SJCRH30 (cell line): ENCODE measurements at regions not wholly inside any gene's neighbourhood (a gene's known extent, or its start where the extent isn't known, plus 50 kb on each side); places are given as distances from the start of the nearest gene placed in this dataset.
"Not testable (repeated sequence)": the region's sequence is repeated elsewhere in the genome, so short reads cannot be mapped to it uniquely, and the experiment has no call there.

Source experiments
- DNase-seq, 2 experiments: peaks; one replicate each; pipeline ENCODE4 v3.0.0-alpha.2; 2015 to 2020
- H3K27ac ChIP-seq: fragments of 250-450 bp; sonication (Bioruptor Pico); 2 replicates; pipeline ENCODE4 v1.5.1; 2020; ENCODE audit warnings: mild to moderate bottlenecking, moderate library complexity
- H3K27me3 ChIP-seq: fragments of 250-450 bp; sonication (Bioruptor Pico); 2 replicates; pipeline ENCODE4 v1.5.1; 2020; ENCODE audit warnings: mild to moderate bottlenecking, moderate library complexity
- H3K36me3 ChIP-seq: fragments of 250-450 bp; sonication (Bioruptor Pico); 2 replicates; pipeline ENCODE4 v1.5.1; 2020; ENCODE audit warnings: mild to moderate bottlenecking, moderate library complexity
- H3K4me1 ChIP-seq: fragments of 250-450 bp; sonication (Bioruptor Pico); 2 replicates; pipeline ENCODE4 v1.5.1; 2020; ENCODE audit warnings: mild to moderate bottlenecking, moderate library complexity
- H3K4me3 ChIP-seq: fragments of 250-450 bp; sonication (Bioruptor Pico); 2 replicates; pipeline ENCODE4 v1.5.1; 2020; ENCODE audit warnings: mild to moderate bottlenecking, moderate library complexity
- H3K9me3 ChIP-seq: fragments of 250-450 bp; sonication (Bioruptor Pico); replicated peaks from 2 replicates; pipeline ENCODE4 v1.5.1; 2020; ENCODE audit warnings: mild to moderate bottlenecking, moderate library complexity

DNA sequence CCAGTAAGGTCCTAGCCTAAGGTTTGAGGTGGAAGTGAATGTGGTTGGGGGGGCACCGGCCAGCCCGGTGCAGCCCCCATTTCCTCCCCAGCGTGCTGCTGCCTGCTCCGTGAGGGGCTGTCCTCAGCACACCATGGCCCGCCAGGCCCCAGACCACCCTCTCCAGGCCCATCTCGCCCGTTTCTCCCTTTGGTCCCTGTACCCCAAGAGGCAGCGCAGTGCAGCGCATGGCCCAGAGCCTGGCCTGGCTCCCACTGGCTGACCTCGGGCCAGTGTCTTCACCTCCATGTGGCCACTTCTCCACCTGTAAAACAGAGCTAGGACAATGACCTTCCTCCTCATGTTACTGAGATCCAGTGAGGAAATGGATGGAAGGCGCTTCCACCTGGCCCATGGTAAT is 170.0 kb upstream of the GSE1 start:
- Histone ChIP-seq H3K27me3 (no peaks in the 10 kb centered on the region), H3K4me1 (peaks cover 15% of the 10 kb centered on the region), H3K27ac (no peak overlapping the region), H3K9me3 (no peaks in the 10 kb centered on the region), H3K36me3 (no peaks in the 10 kb centered on the region), H3K4me3 (no peak overlapping the region)
- DNase-seq = no peak

DNA sequence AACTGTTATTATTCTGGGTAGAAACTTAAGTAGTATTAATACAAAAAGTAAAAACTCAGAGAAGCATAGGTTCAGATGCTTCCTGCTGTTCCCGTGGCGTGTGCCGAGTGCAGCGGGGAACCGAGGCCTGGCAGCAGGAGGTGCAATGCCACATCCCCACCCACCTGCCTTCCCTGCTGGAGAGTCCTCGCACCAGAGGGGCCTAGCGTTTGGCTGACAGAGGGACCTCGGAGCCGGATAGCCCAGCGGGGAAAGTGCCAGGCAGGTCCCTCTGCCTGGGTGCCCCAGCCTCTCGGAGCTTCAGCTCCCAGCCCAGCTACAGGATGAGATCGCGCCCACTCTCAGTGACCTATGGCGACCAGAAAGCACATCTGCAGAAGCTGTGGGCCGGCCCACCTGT is 169.6 kb upstream of the GSE1 start:
- H3K27ac ChIP-seq = no peak overlapping the region
- peaks cover 15% of the 10 kb centered on the region for H3K4me1 ChIP-seq
- H3K9me3 ChIP-seq = no peaks in the 10 kb centered on the region
- no peaks in the 10 kb centered on the region for H3K27me3 ChIP-seq
- no peak overlapping the region for H3K4me3 ChIP-seq
- no peak for DNase-seq
- no peaks in the 10 kb centered on the region for H3K36me3 ChIP-seq

DNA sequence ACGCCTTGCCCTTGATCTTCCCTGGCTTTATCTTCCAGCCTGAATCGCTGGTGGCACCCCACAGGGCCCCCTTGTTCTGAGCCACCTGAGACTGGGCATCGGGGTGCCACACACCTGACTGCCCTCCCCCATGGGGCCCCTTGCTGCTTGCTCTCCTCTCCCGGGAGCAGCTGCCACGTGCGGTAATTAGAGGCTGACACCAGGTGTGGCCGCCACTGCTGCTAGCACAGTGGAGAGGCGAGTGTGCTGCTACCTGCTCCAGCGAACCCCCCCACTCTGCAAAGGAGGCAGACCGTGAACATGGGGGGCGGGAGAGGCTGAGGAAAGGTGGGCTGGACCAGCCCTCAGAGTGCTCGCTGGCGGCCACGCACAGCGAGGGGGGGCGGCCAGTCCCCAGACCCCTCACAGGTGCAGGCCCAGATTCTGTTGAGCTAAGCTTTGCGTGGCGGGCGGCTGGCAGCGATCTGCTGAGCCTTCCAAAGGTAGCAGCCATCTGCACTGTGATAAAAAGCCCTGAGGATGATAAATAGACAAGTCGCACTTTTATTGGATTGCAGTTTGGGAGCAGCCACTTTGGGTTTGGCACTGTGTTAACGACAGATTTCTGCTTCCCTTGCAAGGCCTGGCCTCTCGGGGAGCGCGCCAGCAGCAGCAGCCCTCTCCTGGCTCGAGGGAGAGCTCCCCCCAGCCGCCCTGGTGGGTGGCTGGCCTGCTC is 167.9 kb upstream of the GSE1 start:
- Histone ChIP-seq H3K27ac (no peak overlapping the region), H3K4me1 (peaks cover 30% of the 10 kb centered on the region), H3K4me3 (no peak overlapping the region), H3K27me3 (no peaks in the 10 kb centered on the region), H3K9me3 (no peaks in the 10 kb centered on the region), H3K36me3 (no peaks in the 10 kb centered on the region)
- DNase-seq = no peak

DNA sequence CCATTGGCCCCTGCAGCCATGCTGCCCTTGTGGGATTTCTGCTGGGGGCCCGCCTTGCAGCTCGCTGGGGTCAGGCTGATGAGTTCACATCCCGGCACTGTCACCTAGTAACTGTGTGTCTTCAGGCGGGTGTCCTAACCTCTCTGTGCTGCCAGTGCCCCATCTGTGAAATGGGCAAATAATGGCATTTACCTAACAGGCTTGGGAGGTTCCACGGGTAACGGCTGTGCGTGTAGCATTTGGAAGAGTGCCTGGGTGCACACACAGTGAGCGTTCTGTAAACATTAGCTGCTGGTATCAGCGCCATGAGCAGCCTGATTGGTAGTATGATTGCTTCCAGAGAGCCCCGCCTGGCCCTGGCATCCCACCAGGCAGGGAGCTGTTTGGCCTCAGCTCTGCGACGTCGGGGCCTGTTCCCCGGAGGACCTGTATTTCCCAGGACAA is 167.3 kb upstream of the GSE1 start:
- H3K27ac ChIP-seq = no peak overlapping the region
- no peaks in the 10 kb centered on the region for H3K9me3 ChIP-seq
- H3K4me3 ChIP-seq = no peak overlapping the region
- no peaks in the 10 kb centered on the region for H3K27me3 ChIP-seq
- DNase-seq = no peak
- H3K36me3 ChIP-seq = no peaks in the 10 kb centered on the region
- peaks cover 34% of the 10 kb centered on the region for H3K4me1 ChIP-seq

DNA sequence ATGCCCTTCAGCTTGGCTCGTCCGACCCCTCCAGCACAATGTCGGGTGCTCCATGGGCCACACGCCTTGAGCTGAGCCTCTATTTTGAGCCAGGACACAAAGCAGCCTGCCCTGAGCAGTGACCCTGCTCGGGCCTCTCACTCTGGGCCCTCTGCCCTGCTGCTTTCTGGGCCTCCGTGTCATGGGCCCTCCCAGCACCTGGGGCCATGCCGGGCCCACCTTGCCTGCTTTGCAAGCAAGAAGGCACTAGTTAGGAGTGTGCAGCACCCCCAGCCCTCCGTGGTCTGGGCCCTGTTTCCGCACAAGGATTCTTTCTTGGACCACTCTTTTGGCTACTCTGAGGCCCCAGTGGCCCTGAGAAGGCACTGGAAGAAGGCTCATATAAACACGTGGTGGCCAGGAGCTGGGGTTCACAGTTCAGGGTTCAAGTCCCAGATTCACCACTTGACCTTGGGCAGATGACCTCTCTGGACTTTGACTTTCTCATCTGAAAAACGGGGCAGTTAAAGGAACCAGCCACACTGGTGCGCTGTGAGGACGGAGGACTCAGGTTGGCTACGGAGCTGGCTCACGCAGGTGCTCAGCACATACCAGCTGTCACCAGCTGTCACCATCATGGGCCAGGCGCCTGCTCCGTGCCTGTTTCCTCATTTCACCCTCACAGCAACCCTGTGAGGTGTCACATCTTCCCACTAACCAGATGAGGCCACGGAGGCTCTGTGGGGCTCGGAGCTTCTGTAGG is 166.0 kb upstream of the GSE1 start:
- DNase-seq = no peak
- Histone ChIP-seq H3K9me3 (no peaks in the 10 kb centered on the region), H3K27ac (peak overlapping the region; percentile 94), H3K27me3 (no peaks in the 10 kb centered on the region), H3K4me1 (peaks cover 39% of the 10 kb centered on the region), H3K4me3 (no peak overlapping the region), H3K36me3 (no peaks in the 10 kb centered on the region)

DNA sequence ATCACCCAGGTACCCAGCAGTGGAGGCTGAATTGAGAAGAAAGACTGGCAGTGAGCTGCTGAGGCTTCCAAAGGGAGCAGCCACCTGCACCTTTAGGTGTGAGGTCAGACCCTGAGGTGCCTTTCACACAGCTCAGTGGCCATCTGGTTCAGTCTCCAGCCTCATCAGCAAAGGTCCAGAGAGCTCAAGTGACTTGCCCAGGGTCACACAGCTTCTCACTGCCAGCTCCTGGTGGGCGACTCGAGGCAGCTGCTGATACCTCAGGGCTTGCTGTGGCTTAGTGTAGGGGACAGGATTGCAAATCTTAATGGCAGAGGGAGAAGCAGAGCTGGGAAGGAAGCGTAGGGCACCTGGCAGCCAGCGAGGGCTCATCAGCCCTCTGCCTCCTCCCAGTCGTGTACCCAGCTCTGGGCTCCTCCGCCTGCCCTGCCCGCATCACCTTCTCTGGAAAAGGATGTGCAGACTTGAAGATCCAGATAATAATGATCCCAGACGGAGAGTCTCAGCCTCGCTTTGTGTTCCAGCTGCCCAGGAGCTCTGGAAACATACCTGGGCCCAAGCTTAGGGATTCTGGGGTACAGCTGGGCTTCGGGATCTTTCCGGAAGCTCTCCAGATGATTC is 165.3 kb upstream of the GSE1 start:
- H3K27me3 ChIP-seq = no peaks in the 10 kb centered on the region
- H3K4me1 ChIP-seq = peaks cover 46% of the 10 kb centered on the region
- no peaks in the 10 kb centered on the region for H3K36me3 ChIP-seq
- H3K4me3 ChIP-seq = no peak overlapping the region
- no peaks in the 10 kb centered on the region for H3K9me3 ChIP-seq
- peak overlapping the region; percentile 94 for H3K27ac ChIP-seq
- peak in 1 of 2 experiments; percentile 27 for DNase-seq

DNA sequence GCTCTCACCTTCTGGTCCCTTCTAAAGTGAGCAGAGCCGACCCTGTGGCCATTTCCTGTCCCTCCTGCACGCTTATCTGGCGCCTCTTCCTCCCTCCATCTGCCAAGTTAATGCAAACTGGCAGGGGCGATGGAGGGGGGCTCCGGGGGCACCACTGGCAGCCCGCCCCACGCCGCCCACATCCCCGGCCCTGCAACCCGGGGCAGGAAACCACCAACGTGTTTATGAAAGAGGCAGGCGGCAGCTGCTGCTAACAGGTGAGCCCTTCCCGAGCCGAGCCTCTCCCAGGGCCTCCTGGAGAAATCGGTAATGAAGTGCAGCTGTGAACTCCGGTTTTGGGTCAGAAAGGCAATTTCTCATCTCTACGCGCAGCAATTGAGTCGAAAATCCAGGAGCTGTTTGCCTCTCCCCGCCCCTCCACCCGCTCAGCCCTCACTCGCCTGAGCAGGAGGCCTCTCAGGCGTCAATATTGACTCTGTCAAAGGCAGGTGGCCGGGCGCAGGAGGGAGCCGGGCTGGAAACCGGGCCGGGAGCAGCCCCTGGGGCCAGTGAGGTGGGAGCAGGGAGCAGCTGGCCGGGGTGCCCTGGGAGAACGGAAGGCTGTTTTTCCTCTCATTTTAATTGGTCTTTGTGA is 164.4 kb upstream of the GSE1 start:
- peak; percentile 88 for DNase-seq
- Histone ChIP-seq H3K4me3 (no peak overlapping the region), H3K4me1 (peaks cover 53% of the 10 kb centered on the region), H3K27me3 (no peaks in the 10 kb centered on the region), H3K36me3 (no peaks in the 10 kb centered on the region), H3K27ac (peak overlapping the region; percentile 94), H3K9me3 (no peaks in the 10 kb centered on the region)

DNA sequence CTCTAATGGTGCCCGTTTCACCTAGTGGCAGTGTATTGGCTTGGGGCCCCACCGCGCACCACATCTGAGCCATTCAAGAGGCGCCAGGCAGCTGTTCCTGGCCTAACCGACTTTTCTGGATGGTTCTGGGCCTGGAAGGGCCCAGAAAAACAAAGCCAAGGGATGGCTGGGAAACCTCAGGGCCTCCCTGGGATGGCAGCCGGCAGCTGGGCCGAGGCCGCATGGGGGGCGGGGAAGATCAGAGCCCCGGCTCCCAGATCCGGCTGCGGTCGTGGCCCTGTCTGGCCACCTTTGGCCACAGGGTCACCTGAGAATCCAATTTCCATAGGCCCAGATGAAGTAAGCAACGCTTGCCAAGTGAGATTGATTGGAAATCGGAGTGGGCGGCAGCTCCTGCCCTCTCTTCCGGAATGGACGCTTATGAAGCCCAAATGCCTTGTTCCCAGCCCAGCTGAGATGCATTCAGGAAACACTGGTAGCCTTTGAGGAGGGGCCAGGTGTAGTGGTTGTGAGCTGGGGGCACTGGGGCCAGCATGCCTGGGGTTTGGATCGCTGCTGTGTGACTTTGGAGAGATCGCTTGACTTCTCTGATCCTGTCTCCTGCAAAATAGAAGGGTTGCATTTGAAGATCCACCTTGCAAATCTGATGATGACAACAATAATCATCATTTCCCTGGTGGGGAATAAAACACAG is 163.8 kb upstream of the GSE1 start:
- Histone ChIP-seq H3K4me3 (no peak overlapping the region), H3K27ac (peak overlapping the region; percentile 94), H3K9me3 (no peaks in the 10 kb centered on the region), H3K36me3 (no peaks in the 10 kb centered on the region), H3K27me3 (no peaks in the 10 kb centered on the region), H3K4me1 (peaks cover 53% of the 10 kb centered on the region)
- no peak for DNase-seq

DNA sequence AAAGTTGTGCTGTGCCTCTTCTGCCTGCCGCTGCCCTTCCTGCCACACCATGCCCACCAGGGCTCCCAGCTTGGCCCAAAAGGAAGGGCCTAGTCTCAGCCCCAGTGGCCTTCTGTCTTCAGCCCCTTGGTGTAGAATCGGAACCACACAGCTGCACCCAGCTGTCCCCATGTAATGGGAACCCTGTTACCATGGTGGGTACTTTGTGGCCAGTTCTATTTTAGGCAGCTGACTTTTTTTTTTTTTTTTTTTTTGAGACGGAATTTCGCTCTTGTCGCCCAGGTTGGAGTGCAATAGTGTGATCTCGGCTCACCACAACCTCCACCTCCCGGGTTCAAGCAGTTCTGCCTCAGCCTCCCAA is 163.3 kb upstream of the GSE1 start:
- Histone ChIP-seq H3K4me3 (no peak overlapping the region), H3K4me1 (peaks cover 53% of the 10 kb centered on the region), H3K27me3 (no peaks in the 10 kb centered on the region), H3K9me3 (no peaks in the 10 kb centered on the region), H3K27ac (peak overlapping the region; percentile 94), H3K36me3 (no peaks in the 10 kb centered on the region)
- DNase-seq = peak; percentile 55 to 67

DNA sequence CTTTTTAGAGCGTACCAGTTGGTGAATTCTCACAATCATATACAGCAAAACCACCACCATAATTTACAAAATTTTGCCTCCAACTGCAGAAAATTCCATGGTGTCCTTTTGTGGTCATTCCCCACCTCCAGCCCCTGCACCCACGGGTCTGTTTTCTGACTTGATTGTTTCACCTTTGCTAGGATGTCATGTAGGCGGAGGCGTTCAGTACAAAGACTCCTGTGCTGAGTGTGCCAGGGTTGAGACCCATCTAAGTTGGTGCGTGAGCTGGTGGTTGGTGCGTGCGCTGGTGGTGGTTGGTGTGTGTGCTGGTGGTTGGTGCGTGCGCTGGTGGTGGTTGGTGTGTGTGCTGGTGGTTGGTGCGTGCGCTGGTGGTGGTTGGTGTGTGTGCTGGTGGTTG is 162.0 kb upstream of the GSE1 start:
- not testable (repeated sequence) for DNase-seq, H3K4me3 ChIP-seq, H3K9me3 ChIP-seq, H3K36me3 ChIP-seq, H3K27me3 ChIP-seq, H3K27ac ChIP-seq
- peaks cover 53% of the 10 kb centered on the region for H3K4me1 ChIP-seq

DNA sequence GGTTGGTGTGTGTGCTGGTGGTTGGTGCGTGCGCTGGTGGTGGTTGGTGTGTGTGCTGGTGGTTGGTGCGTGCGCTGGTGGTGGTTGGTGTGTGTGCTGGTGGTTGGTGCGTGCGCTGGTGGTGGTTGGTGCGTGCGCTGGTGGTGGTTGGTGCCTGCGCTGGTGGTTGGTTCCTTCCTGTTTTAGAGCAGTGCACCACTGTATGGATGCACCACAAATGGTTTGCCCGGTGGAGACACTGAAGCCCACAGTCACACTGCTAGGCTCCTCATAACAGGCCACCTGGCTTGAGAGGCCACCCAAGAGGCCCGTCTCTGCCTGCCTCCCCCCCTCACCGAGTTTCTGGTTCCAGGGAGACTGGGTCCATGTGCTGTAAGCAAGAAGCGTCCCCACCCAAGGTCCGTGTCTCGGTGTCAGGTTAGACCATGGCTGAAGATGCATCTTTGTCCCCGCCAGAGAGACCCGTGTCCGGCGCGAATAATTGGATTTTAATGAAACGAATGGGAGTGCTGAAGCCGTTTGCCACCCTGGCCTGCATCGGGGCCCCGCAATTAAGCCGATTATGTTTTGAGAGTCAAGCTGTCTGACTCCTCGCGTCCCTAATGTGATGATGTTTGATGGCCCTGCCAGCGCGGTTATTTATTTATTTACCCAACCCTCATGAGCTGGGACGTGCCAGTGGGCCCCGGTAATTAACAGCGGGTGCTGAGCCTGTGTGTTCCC is 161.3 kb upstream of the GSE1 start:
- H3K4me1 ChIP-seq = peaks cover 53% of the 10 kb centered on the region

DNA sequence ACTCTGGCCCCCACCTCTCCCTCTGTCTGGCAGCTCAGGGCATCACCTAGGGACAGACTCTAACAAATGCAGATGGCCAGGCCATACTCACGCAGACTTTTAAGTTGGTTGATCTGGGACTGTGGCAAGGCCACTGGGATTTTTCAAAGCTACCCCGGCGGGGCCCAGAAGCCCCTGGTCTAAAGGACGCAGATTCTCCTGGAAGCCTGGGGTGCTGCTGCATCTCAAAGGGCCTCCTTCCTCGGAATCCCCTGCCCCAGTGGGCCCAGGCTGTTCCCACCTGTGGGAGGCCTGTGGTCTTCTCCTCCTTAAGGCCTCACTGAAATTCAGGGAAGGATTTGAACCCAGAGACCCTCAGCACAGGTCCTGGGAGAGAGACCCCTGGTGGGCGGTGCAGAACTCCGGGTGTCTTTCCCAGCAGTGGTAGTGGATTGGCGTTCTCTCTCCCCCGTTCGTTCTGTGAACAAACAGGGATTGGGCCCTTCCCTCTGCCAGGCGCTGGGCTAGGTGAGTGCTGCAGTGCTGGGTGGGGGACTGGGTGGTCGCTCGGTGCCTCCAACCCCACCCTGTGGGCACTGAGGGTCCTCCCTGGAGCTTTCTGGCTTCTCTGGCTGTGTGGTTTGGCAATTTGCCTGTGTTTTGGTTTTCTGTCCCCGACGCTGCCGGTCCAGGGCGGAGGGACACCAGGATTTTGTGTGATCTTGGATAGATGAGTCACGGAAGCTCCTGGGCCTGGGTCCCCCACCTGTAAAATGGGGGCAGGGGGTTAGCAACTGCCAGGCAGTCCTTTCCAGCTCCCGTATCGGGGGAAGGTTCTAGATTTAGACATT is 160.5 kb upstream of the GSE1 start:
- peak in 1 of 2 experiments; percentile 45 for DNase-seq
- no peaks in the 10 kb centered on the region for H3K27me3 ChIP-seq
- no peaks in the 10 kb centered on the region for H3K36me3 ChIP-seq
- peak overlapping the region; percentile 73 for H3K27ac ChIP-seq
- H3K4me1 ChIP-seq = peaks cover 47% of the 10 kb centered on the region
- no peaks in the 10 kb centered on the region for H3K9me3 ChIP-seq
- H3K4me3 ChIP-seq = no peak overlapping the region; the same call in none of the 2 replicates

More for the DNA sequence above, 161.3 kb upstream of the GSE1 start:
- H3K27ac ChIP-seq = peak overlapping the region; percentile 73
- peak; percentile 60 to 65 for DNase-seq
- peak overlapping the region; percentile 29 for H3K4me3 ChIP-seq
- no peaks in the 10 kb centered on the region for H3K27me3 ChIP-seq
- H3K9me3 ChIP-seq = no peaks in the 10 kb centered on the region
- no peaks in the 10 kb centered on the region for H3K36me3 ChIP-seq

DNA sequence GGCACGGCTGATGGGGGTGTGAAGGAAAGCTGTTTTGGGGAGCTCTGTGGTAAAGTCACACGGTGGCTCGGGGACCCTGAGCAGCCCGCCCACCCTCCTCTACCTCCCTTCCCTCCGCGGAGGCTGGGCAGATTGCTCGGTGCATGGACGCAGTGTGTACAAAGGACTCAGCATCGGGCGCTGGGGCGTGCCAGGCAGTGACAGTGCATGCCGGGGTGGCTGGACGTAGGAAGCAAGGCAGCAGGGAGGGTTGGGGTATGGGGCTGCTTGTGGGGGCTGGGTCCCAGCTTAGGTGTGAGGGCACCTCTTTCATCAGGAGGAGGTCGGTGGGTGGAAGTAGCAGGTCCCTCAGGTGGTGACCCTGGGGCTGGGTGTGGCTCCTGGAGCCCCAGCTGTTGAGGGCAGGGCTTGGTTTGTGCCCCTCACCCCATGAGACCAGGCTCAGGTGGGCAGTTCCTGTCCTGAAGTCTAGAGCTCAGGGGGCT is 159.9 kb upstream of the GSE1 start:
- no peaks in the 10 kb centered on the region for H3K9me3 ChIP-seq
- peaks cover 41% of the 10 kb centered on the region for H3K4me1 ChIP-seq
- no peak for DNase-seq

More for the DNA sequence above, 159.9 kb upstream of the GSE1 start:
- H3K27ac ChIP-seq = no peak overlapping the region; the same call in 1 of the 2 replicates
- no peaks in the 10 kb centered on the region for H3K27me3 ChIP-seq
- H3K4me3 ChIP-seq = no peak overlapping the region
- no peaks in the 10 kb centered on the region for H3K36me3 ChIP-seq
